Esophagus squamous epithelium (tissue), 4 donors: ENCODE measurements at regions not wholly inside any gene's neighbourhood (a gene's known extent, or its start where the extent isn't known, plus 50 kb on each side); places are given as distances from the start of the nearest gene placed in this dataset.

Source experiments
- CTCF ChIP-seq, 6 experiments: fragments of 450-650 bp in 4 of 6; fragments of 200-600 bp in 2 of 6; sonication (generic) in 2 of 6; IDR thresholded peaks; one replicate each; pipeline ENCODE4 v1.5.1; 2016 to 2019; ENCODE audit warnings: antibody characterized with exemption in 6 of 6, mild to moderate bottlenecking in 4 of 6, moderate library complexity in 4 of 6
- POLR2A ChIP-seq, 4 donors: fragments of 450-650 bp; IDR thresholded peaks; one replicate each; pipeline ENCODE4 v1.6.1; 2017; ENCODE audit warnings: antibody characterized with exemption in 4 of 4, mild to moderate bottlenecking in 4 of 4, moderate library complexity in 3 of 4

- TF ChIP-seq CTCF (IDR thresholded peaks at IDR 0.05) (no peak), POLR2A (IDR thresholded peaks at IDR 0.05) (no peak)
Observed at GRCh38 chr1:201598973-201599372, 60.0 kb downstream of the NAV1 start.
